Fibroblast of skin of right quadriceps (primary cell): ENCODE measurements at regions not wholly inside any gene's neighbourhood (a gene's known extent, or its start where the extent isn't known, plus 50 kb on each side); places are given as distances from the start of the nearest gene placed in this dataset.
A peak's percentile ranks its signal among the peaks of the same experiment; 100 is the strongest.
"Not testable (repeated sequence)": the region's sequence is repeated elsewhere in the genome, so short reads cannot be mapped to it uniquely, and the experiment has no call there.

Source experiments
- DNase-seq: peaks from one replicate; pipeline ENCODE4 v3.0.0-alpha.2; 2013

GRCh38 chr6:137933696-137934095 lies 66.6 kb downstream of the TNFAIP3 start:
- DNase-seq, result peak; percentile 56

DNA sequence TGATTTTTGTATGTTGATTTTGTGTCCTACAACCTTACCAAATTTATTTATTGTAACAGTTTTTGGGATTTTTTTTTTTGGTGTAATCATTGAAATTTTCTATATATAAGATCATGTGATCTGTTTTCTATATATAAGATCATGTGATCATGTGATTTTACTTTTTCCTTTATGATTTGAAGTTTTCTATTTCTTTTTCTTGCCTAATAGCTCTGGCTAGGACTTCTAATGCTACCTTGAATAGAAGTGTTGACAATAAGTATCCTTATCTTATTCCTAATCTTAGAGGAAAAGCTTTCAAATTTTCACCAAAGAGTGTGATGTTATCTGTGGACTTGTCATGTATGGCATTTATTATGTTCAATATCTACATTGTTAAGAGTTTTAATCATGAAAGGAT lies 69.7 kb downstream of the TNFAIP3 start:
- DNase-seq, result no peak

DNA sequence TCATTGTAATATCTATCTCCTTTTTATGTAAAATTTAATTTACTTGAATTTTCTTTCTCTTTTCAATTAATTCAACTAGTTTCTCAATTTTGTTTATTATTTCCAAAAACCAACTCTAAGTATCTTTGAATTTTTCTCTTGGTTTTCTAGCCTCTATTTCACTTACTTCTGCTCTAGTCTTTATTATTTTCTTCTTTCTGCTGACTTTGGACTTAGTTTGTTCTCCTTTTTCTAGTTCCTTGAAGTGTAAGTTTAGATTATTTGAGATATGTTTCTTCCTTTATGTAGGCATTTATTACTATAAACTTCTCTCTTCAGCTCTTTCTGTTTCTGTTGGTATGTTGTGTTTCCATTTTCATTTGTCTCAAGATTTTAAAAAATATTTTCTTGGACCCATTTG lies 70.8 kb downstream of the TNFAIP3 start:
- DNase-seq, result no peak

DNA sequence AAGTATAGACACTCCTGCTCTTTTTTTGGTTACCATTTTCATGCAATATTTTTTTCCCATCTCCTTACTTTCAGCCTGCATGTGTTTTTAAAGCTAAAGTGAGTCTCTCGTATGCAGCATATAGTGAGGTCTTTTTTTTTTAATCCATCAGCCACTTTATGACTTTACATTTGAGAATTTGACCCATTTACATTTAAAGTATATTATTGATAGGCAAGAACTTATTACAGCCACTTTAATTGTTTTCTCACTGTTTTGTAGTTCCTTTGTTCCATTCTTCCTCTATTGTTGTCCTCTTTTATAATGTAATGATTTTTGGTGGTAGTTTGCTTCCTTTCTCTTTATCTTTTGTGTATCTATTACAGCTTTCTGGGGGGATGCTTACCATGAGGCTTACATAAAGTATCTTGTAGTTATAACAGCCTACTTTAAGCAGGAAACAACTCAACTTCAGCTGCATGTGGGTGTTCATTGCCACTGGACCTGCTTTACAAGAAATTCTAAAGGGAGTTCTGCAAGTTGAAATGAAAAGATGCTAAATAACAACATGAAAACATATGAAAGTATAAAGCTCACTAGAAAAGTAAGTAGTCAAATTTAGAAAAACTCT lies 71.8 kb downstream of the TNFAIP3 start:
- no peak for DNase-seq

- DNase-seq, result no peak
These were observed 74.9 kb downstream of the TNFAIP3 start for GRCh38 chr6:137941995-137942394.

- no peak for DNase-seq
These were observed 75.7 kb downstream of the TNFAIP3 start for GRCh38 chr6:137942736-137943135.

DNA sequence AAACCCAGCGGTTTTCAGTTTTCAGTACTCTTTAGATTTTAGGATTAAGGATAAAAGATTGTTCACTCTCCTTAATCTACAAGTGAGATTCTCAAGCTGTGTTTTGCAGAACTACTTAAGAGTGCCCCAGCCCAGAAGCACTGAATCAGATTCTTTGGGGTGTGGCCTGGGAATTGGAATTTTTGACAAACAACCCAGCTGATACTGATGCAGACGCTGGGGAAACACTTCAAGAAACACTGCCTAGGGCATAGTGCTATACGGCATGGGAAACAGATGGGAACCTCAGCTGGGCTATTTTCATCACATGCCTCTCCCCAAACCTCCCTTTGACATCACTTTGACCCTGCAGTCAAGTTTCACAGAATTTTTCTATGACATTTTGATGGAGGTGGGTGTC lies 77.3 kb downstream of the TNFAIP3 start:
- not testable (repeated sequence) for DNase-seq

DNA sequence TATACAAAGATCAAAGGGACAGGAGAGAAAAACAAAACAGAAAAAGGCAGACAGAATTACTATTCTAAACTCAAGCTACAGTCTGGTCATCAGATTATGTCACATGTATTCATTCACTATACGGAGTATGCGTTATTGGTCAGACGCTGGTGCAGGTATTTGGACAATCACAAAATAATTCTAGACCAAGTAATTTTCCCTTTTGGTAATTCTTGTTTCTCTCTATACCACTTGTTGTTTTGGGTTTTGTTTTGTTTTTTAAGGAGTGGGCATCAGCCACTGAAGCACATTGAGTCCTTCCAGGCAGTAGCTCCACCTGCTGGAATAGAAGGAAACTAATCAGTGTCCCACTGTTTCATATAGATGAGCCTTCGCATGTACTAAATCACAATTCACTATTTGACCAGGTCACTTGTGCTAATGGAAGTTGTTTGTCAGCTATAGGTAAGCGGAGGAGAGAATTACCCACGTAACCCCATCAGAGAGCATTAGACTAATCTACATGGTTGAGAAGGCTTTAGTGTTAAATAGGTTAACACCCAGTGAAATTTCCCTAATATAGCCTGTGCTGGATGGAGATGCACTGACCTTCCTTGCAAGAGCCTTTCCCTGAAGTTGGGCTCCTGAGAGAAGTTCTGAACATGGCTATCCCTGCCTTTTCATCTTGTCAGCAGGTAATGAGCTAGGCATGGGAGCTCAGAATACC lies 77.9 kb downstream of the TNFAIP3 start:
- DNase-seq, result peak; percentile 50

DNA sequence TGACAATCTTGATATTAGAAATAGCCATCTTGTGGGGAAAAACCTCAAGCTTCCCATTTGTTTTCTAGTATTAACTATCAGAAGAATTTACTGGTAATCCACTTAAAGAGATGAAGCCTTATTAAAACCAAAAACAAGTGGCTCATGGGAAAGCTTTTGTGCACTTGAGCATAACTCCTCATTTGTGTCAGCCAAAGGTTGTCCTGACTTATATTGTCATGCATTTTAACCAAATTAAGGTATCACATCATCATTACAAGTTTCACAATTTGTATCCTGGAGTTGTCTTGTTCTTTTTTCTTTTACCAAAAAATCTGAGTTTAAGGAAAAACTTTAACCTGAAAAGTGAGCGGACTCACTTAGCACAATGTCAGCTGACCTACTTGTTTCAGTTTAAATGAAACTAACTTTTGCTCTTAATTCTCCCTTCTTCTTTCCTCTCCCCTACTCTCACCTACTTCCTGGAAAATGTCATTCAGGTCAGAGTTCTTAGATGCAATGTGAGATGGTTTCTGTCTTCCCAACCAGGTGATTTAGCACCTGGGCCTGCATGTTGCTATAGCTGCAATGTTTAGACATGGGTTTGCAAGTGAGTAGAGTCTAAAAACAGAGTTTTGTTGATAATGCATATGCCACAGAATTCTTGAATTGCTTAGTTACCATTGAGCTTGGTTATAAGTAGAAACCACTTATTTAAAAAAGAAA lies 82.8 kb downstream of the TNFAIP3 start:
- no peak for DNase-seq

- no peak for DNase-seq
These were observed 83.5 kb downstream of the TNFAIP3 start for GRCh38 chr6:137950581-137950980.

GRCh38 chr6:137951064-137951597 lies 84.1 kb downstream of the TNFAIP3 start:
- DNase-seq, result no peak

DNA sequence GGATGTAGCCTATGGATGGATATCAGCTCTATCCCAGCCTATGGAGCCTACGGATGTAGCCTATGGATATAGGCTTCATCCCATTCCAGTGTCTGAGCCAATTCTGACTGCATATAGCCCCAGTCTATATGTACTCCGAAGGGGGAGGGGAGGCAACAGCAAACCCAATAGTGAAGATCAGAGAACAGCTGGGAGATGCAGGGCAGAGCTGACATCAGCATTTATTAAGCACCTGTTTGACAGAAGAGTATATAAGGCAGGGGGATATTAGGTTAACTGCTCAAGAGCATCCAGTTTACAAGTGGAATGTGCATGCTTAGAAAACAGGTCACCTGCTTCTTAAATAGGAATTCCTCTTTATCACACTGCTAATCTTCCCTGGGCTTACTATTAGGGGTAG lies 85.2 kb downstream of the TNFAIP3 start:
- no peak for DNase-seq

DNA sequence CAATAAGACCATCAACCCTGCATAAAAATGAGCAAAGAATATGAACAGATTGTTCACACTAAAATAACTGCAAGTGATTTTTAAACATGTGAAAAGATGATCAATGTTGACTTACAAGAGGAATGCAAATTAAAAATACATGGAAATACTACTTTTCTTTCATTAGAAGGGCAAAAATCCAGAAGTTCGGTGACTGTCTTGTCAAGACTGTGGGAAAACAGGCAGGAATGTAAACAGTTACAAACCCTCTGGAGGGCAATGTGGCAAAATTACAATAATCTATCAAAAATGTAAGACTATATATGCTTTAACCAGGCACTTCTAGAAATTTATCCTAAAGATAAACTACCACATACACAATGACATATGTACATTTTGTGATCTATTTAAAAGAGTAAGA lies 86.7 kb downstream of the TNFAIP3 start:
- DNase-seq, result no peak

- no peak for DNase-seq
These were observed 87.2 kb downstream of the TNFAIP3 start for GRCh38 chr6:137954253-137954652.

DNA sequence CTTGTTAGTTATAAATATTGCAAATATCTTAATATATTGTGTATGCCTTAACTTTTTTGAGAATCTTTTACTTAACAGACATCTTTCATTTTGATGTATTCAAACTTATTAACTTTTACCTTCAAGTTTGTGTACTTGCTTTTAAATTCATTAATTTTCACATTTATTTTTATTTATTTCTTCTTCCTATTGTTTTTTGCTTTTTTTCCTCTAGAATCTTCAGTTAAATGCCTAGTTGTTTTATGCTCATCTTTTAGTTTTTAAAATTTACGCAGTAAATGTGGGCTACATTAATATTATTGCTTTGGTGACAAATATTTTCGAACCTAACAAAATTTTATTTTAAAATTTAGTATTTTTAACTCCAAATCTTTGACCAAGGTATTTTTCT lies 89.0 kb downstream of the TNFAIP3 start:
- DNase-seq, result no peak

GRCh38 chr6:137957471-137957870 lies 90.4 kb downstream of the TNFAIP3 start:
- no peak for DNase-seq

DNA sequence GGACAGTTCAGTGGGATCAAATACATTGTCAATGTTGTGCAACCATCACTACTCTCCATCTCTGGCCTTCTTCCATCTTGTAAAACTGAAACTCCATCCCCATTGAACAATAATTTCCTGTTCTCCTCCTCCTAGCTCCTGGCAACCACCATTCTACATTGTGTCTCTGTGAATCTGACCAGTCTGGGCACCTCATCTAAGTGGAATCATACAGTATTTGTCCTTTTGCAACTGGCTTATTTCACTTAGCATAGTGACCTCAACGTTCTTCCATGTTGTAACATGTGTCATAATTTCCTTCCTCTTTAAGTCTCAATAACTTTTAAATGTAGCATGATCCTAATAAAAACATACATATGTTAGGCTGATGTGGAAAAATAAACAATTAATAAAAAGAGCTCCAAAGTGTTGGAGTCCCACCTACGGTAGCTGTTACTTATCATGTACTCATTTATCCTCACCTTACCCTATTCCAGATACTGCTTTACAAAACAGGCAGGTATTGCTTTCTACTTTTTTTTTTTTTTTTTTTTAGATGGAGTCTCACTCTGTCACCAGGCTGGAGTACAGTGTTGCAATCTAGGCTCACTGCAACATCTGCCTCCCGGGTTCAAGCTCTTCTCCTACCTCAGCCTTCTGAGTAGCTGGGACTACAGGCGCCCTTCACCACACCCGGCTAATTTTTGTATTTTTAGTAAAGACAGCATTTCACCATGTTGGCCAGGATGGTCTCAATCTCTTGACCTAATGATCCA lies 91.9 kb downstream of the TNFAIP3 start:
- no peak for DNase-seq

GRCh38 chr6:137962725-137963124 lies 95.7 kb downstream of the TNFAIP3 start:
- DNase-seq, result no peak

DNA sequence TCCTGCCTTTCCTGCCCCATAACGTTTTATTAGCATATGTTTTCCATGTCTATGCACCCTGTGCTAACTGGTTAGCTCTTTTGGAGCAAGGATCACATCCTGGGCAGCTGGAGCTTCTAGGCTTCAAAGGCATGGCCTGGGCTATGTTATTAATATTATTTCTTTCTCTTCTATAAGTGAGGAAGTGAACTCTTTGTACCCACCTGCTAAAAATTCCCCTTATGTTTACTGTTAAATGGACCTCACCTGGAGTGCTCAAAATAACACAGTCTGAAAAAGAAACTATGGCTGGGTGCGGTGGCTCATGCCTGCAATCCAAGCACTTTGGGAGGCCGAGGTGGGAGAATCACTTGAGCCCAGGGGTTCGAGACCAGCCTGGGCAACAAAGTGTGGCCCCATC lies 97.8 kb downstream of the TNFAIP3 start:
- no peak for DNase-seq

DNA sequence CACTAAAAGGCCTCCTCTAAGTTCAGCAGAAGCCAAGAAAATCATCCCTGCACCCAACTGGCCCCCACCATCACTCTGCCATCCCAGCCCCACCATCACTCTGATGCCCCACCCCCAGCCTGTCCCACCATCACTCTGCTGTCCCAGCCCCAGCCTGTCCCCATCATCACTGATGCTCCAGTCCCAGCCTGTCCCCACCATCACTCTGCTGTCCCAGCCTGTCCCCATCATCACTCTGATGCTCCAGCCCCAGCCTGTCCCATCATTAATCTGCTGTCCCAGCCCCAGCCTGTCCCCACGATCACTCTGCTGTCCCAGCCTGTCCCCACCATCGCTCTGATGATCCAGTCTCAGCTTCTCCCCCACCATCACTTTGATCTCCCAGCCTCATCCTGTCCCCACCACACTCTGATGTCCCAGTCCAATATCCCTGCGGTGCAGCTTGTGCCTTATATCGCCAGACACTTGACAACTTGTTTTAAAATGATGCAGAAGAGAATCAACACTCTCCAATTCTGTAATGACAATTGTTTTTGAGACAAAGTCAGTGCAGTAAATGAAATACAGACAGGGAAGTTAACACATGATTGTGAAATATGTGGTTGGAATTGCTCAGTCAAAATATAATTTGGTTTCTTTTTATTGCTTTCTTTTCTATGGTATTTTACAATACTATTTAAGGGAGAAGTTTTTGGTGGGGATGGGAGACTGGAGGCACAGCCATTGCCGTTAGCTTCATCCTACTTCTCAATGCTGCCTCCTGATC lies 100.8 kb downstream of the TNFAIP3 start:
- DNase-seq, result peak; percentile 48

GRCh38 chr6:137968455-137968804 lies 101.4 kb downstream of the TNFAIP3 start:
- DNase-seq, result no peak

GRCh38 chr6:137968901-137969300 lies 101.8 kb downstream of the TNFAIP3 start:
- DNase-seq, result no peak

- DNase-seq, result no peak
These were observed 102.8 kb downstream of the TNFAIP3 start for GRCh38 chr6:137969874-137970273.
